ENCODE measurements at regions not wholly inside any gene's neighbourhood (a gene's known extent, or its start where the extent isn't known, plus 50 kb on each side); places are given as distances from the start of the nearest gene placed in this dataset.

GRCh38 chr1:39091845-39092645 is 65.9 kb downstream of the NDUFS5 start:
- Histone ChIP-seq H3K9me3 (no peaks in the 10 kb centered on the region), H3K4me1 (peaks cover 0 to 34% (median 6%) of the 10 kb centered on the region in 12 donors), H3K36me3 (no peaks in the 10 kb centered on the region), H3K27ac (no peak overlapping the region), H3K4me3 (no peak overlapping the region), H3K27me3 (no peaks in the 10 kb centered on the region)
- DNase-seq (peak in 4 of 5 donors; percentile 66 to 82 (median 72)), ATAC-seq (peak; percentile 44 to 79 (median 73))
- no peak for TF ChIP-seq POLR2A (IDR thresholded peaks at IDR 0.05)
- peak; percentile 48 to 86 (median 66) for TF ChIP-seq CTCF (IDR thresholded peaks at IDR 0.05)
- WGBS, 4 donors, result 50 to 59% (median 56%) methylated on average over 7 of the region's 7 CpGs
- intact Hi-C loops (cut with DNase I), result loop anchor here in 5 of 10 donors (2.0 to 10.0 kb wide), 7 partner anchors 65 to 643 kb away; partner anchors contain the start of genes MYCBP (in 2 of the 5), NDUFS5 (in 1 of the 5), PPIE (in 1 of the 5) and RRAGC (in 1 of the 5)

- H3K4me3 ChIP-seq, result no peak overlapping the region
- DNase-seq, result no peak
- 92 to 95% (median 93%) methylated on average over 7 of the region's 7 CpGs for WGBS, 4 donors
- intact Hi-C loops (cut with DNase I), result loop anchor here in 5 of 10 donors (5.0 to 10.0 kb wide), 8 partner anchors 67 to 640 kb away; partner anchors contain the start of genes MYCBP (in 2 of the 5), NDUFS5 (in 1 of the 5), PPIE (in 1 of the 5) and RRAGC (in 1 of the 5)
- no peaks in the 10 kb centered on the region for H3K9me3 ChIP-seq
- ATAC-seq, result no peak
- TF ChIP-seq CTCF (IDR thresholded peaks at IDR 0.05) (no peak), POLR2A (IDR thresholded peaks at IDR 0.05) (no peak)
- no peak overlapping the region for H3K27ac ChIP-seq
- H3K4me1 ChIP-seq, result peaks cover 0 to 34% (median 7%) of the 10 kb centered on the region in 12 donors
- no peaks in the 10 kb centered on the region for H3K27me3 ChIP-seq
- no peaks in the 10 kb centered on the region for H3K36me3 ChIP-seq
Measured at GRCh38 chr1:39094685-39095084, 68.5 kb downstream of the NDUFS5 start.

GRCh38 chr1:39098546-39099250 is 72.5 kb downstream of the NDUFS5 start:
- H3K9me3 ChIP-seq, result no peaks in the 10 kb centered on the region
- WGBS, 4 donors, result 12 to 25% (median 21%) methylated on average over 5 to 6 of the region's 6 CpGs
- peak; percentile 27 to 77 (median 70) for ATAC-seq
- no peaks in the 10 kb centered on the region for H3K36me3 ChIP-seq
- H3K27ac ChIP-seq, result no peak overlapping the region
- no peaks in the 10 kb centered on the region for H3K27me3 ChIP-seq
- no peak overlapping the region for H3K4me3 ChIP-seq
- intact Hi-C loops (cut with DNase I), result loop anchor here in 6 of 10 donors (2.0 to 10.0 kb wide), 8 partner anchors 159 to 636 kb away; partner anchors contain the start of genes MYCBP (in 2 of the 6) and PPIE (in 1 of the 6)
- DNase-seq, result peak in 4 of 5 donors; percentile 45 to 65 (median 46)
- H3K4me1 ChIP-seq, result peaks cover 0 to 28% (median 10%) of the 10 kb centered on the region in 12 donors
- TF ChIP-seq CTCF (IDR thresholded peaks at IDR 0.05), result peak; percentile 57 to 82 (median 74)
- no peak for TF ChIP-seq POLR2A (IDR thresholded peaks at IDR 0.05)
